GM23338 (cell line): ENCODE measurements at regions not wholly inside any gene's neighbourhood (a gene's known extent, or its start where the extent isn't known, plus 50 kb on each side); places are given as distances from the start of the nearest gene placed in this dataset.
"Not testable (repeated sequence)": the region's sequence is repeated elsewhere in the genome, so short reads cannot be mapped to it uniquely, and the experiment has no call there.

Experiments used
- CREB1 ChIP-seq: fragments of 250-450 bp; sonication (Bioruptor Pico); IDR thresholded peaks from 2 replicates; pipeline ENCODE4 v1.5.0; 2020; ENCODE audit warnings: low read depth, mild to moderate bottlenecking, moderate library complexity
- EZH2 ChIP-seq: fragments of 200-600 bp; sonication (generic); IDR thresholded peaks from one replicate; pipeline ENCODE4 v1.8.0; 2017; ENCODE audit warnings: antibody characterized with exemption, mild to moderate bottlenecking, low read depth; ENCODE audit not compliant: unreplicated experiment
- EZH2phosphoT487 ChIP-seq: fragments of 200-600 bp; sonication (generic); IDR thresholded peaks from one replicate; pipeline ENCODE4 v1.8.1; 2018; ENCODE audit warnings: antibody characterized with exemption; ENCODE audit not compliant: unreplicated experiment
- JUNB ChIP-seq: IDR thresholded peaks from one replicate; pipeline ENCODE4 v1.6.1; 2016; ENCODE audit warnings: antibody characterized with exemption; ENCODE audit not compliant: unreplicated experiment
- POLR2AphosphoS5 ChIP-seq: IDR thresholded peaks from 2 replicates; pipeline ENCODE4 v1.6.1; 2016; ENCODE audit warnings: antibody characterized with exemption, low read depth
- STAT1 ChIP-seq: IDR thresholded peaks from one replicate; pipeline ENCODE4 v1.6.1; 2016; ENCODE audit warnings: antibody characterized with exemption; ENCODE audit not compliant: unreplicated experiment
- TF ChIP-seq, protein P1 (sequence below), 2 experiments: fragments of 200-600 bp in 1 of 2; sonication (generic) in 1 of 2; conservative IDR thresholded peaks; 2 replicates each; pipeline versions ENCODE4 v1.5.1 to v1.6.1; 2016 to 2017; ENCODE audit warnings: antibody characterized with exemption in 2 of 2, low read depth in 2 of 2, mild to moderate bottlenecking in 2 of 2, moderate library complexity in 1 of 2
- TF ChIP-seq, protein P2 (sequence below): IDR thresholded peaks from one replicate; pipeline ENCODE4 v1.6.1; 2018; ENCODE audit warnings: antibody characterized with exemption; ENCODE audit not compliant: unreplicated experiment

DNA sequence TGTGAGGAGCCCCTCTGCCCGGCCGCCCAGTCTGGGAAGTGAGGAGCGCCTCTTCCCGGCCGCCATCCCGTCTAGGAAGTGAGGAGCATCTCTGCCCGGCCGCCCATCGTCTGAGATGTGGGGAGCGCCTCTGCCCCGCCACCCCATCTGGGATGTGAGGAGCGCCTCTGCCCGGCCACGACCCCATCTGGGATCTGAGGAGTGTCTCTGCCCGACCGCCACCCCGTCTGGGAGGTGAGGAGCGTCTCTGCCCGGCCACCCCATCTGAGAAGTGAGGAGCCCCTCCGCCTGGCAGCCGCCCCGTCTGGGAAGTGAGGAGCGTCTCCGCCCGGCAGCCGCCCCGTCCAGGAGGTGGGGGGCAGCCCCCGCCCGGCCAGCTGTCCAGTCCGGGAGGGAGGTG is 232.4 kb upstream of the MAGEB18 start:
- TF ChIP-seq JUNB, EZH2phosphoT487, EZH2, CREB1, POLR2AphosphoS5, STAT1: not testable (repeated sequence)
- TF ChIP-seq, protein P1, sequence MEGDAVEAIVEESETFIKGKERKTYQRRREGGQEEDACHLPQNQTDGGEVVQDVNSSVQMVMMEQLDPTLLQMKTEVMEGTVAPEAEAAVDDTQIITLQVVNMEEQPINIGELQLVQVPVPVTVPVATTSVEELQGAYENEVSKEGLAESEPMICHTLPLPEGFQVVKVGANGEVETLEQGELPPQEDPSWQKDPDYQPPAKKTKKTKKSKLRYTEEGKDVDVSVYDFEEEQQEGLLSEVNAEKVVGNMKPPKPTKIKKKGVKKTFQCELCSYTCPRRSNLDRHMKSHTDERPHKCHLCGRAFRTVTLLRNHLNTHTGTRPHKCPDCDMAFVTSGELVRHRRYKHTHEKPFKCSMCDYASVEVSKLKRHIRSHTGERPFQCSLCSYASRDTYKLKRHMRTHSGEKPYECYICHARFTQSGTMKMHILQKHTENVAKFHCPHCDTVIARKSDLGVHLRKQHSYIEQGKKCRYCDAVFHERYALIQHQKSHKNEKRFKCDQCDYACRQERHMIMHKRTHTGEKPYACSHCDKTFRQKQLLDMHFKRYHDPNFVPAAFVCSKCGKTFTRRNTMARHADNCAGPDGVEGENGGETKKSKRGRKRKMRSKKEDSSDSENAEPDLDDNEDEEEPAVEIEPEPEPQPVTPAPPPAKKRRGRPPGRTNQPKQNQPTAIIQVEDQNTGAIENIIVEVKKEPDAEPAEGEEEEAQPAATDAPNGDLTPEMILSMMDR (conservative IDR thresholded peaks at IDR 0.05; ENCODE audit: low read depth in 2 of 2): not testable (repeated sequence)
- TF ChIP-seq, protein P2, sequence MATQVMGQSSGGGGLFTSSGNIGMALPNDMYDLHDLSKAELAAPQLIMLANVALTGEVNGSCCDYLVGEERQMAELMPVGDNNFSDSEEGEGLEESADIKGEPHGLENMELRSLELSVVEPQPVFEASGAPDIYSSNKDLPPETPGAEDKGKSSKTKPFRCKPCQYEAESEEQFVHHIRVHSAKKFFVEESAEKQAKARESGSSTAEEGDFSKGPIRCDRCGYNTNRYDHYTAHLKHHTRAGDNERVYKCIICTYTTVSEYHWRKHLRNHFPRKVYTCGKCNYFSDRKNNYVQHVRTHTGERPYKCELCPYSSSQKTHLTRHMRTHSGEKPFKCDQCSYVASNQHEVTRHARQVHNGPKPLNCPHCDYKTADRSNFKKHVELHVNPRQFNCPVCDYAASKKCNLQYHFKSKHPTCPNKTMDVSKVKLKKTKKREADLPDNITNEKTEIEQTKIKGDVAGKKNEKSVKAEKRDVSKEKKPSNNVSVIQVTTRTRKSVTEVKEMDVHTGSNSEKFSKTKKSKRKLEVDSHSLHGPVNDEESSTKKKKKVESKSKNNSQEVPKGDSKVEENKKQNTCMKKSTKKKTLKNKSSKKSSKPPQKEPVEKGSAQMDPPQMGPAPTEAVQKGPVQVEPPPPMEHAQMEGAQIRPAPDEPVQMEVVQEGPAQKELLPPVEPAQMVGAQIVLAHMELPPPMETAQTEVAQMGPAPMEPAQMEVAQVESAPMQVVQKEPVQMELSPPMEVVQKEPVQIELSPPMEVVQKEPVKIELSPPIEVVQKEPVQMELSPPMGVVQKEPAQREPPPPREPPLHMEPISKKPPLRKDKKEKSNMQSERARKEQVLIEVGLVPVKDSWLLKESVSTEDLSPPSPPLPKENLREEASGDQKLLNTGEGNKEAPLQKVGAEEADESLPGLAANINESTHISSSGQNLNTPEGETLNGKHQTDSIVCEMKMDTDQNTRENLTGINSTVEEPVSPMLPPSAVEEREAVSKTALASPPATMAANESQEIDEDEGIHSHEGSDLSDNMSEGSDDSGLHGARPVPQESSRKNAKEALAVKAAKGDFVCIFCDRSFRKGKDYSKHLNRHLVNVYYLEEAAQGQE: not testable (repeated sequence)
